Ovary (tissue), 7 donors: ENCODE measurements at regions not wholly inside any gene's neighbourhood (a gene's known extent, or its start where the extent isn't known, plus 50 kb on each side); places are given as distances from the start of the nearest gene placed in this dataset.

Source experiments
- DNase-seq, 5 donors: peaks; one replicate each; pipeline ENCODE4 v3.0.0-alpha.2; 2019 to 2020
- H3K27ac ChIP-seq, 2 donors: fragments of 200-600 bp; one replicate each; pipeline versions ENCODE4 v1.5.1 to v1.8.0; 2019 to 2022
- H3K27me3 ChIP-seq: fragments of 200-600 bp; one replicate; pipeline ENCODE4 v1.8.0; 2022
- H3K36me3 ChIP-seq: fragments of 200-600 bp; sonication (generic); one replicate; pipeline ENCODE4 v1.5.1; 2019
- H3K4me1 ChIP-seq: one replicate; pipeline ENCODE4 v1.8.1; 2013; ENCODE audit warnings: mild to moderate bottlenecking, moderate library complexity; ENCODE audit not compliant: insufficient read depth
- H3K4me3 ChIP-seq: fragments of 200-600 bp; sonication (generic); one replicate; pipeline ENCODE4 v1.5.1; 2017
- H3K9me3 ChIP-seq, 2 donors: fragments of 200-600 bp in 1 of 2; sonication (generic) in 1 of 2; one replicate each; pipeline versions ENCODE4 v1.5.1 to v1.8.1; 2013 to 2019; ENCODE audit warnings: mild to moderate bottlenecking in 1 of 2, moderate library complexity in 1 of 2
- CTCF ChIP-seq, 3 donors: fragments of 450-650 bp in 2 of 3; fragments of 200-600 bp in 1 of 3; IDR thresholded peaks; one replicate each; pipeline versions ENCODE4 v1.5.1 to v1.8.0; 2016 to 2022; ENCODE audit warnings: antibody characterized with exemption in 3 of 3, mild to moderate bottlenecking in 1 of 3
- EP300 ChIP-seq: sonication (generic); formaldehyde crosslinking; IDR thresholded peaks from one replicate; pipeline ENCODE4 v1.6.1; 2017; ENCODE audit warnings: antibody characterized with exemption
- POLR2A ChIP-seq: fragments of 450-650 bp; IDR thresholded peaks from one replicate; pipeline ENCODE4 v1.6.1; 2017; ENCODE audit warnings: antibody characterized with exemption, mild to moderate bottlenecking, moderate library complexity
- WGBS, 3 donors: extraction: QIAGEN DNeasy Blood & Tissue Kit in 1 of 3; methylation state at CpG; one replicate each; pipeline versions ENCODE4 v1.1.5 to v1.1.7; 2013 to 2017; 5-methylcytosine and 5-hydroxymethylcytosine counted together
- intact Hi-C, 4 donors: fragments of 100-400 bp; cut with DNase I; formaldehyde crosslinking; loops; one replicate each; pipeline versions ENCODE4 v1.11.0 to v1.15.1; 2022 to 2023
- donor health status: DM: no; HTN: no; CAD: no; lungs with moderate emphysema.
- donor health status: DM: no; HTN: no; CAD: no.
- donor health status: Bipolar disorder and iron deficiency.
- donor health status: DM: no; HTN: no; CAD: no.
- donor health status: DM: yes; HTN: yes; CAD: no.

GRCh38 chr16:64397945-64398508 lies 723.8 kb downstream of the CDH11 start:
- no peak for DNase-seq
- Histone ChIP-seq H3K36me3 (no peaks in the 10 kb centered on the region), H3K4me1 (no peaks in the 10 kb centered on the region), H3K4me3 (no peak overlapping the region), H3K27me3 (no peaks in the 10 kb centered on the region), H3K27ac (no peak overlapping the region), H3K9me3 (no peaks in the 10 kb centered on the region)
- TF ChIP-seq EP300, result no peak
- no peak for TF ChIP-seq CTCF (IDR thresholded peaks at IDR 0.05)
- TF ChIP-seq POLR2A, result no peak
- WGBS, 3 donors, result 42 to 51% (median 50%) methylated on average over 3 of the region's 3 CpGs
- intact Hi-C loops, result no loop called here

GRCh38 chr16:64397042-64397441 lies 724.8 kb downstream of the CDH11 start:
- Histone ChIP-seq H3K27me3 (no peaks in the 10 kb centered on the region), H3K9me3 (no peaks in the 10 kb centered on the region), H3K4me3 (no peak overlapping the region), H3K36me3 (no peaks in the 10 kb centered on the region), H3K27ac (no peak overlapping the region), H3K4me1 (no peaks in the 10 kb centered on the region)
- TF ChIP-seq CTCF (IDR thresholded peaks at IDR 0.05) (no peak), POLR2A (no peak), EP300 (no peak)
- 94 to 100% (median 96%) methylated on average over 3 of the region's 3 CpGs for WGBS, 3 donors
- intact Hi-C loops, result no loop called here
- DNase-seq, result no peak

- Histone ChIP-seq H3K27ac (no peak overlapping the region), H3K36me3 (no peaks in the 10 kb centered on the region), H3K27me3 (no peaks in the 10 kb centered on the region), H3K9me3 (no peaks in the 10 kb centered on the region), H3K4me3 (no peak overlapping the region), H3K4me1 (peaks cover 1% of the 10 kb centered on the region)
- WGBS, 3 donors, result 78 to 91% (median 88%) methylated on average over 1 of the region's 1 CpG
- TF ChIP-seq CTCF (IDR thresholded peaks at IDR 0.05) (no peak), POLR2A (no peak), EP300 (no peak)
- no peak for DNase-seq
- intact Hi-C loops, result no loop called here
These were observed 727.8 kb downstream of the CDH11 start for GRCh38 chr16:64394061-64394460.

GRCh38 chr16:64392456-64392855 lies 729.4 kb downstream of the CDH11 start:
- intact Hi-C loops, result no loop called here
- no peak overlapping the region for H3K4me3 ChIP-seq

More at GRCh38 chr16:64392456-64392855, 729.4 kb downstream of the CDH11 start:
- DNase-seq, result no peak
- TF ChIP-seq POLR2A (no peak), CTCF (IDR thresholded peaks at IDR 0.05) (no peak), EP300 (no peak)
- no peak overlapping the region for H3K27ac ChIP-seq
- WGBS, 3 donors, result 71 to 80% (median 78%) methylated on average over 1 of the region's 1 CpG
- no peaks in the 10 kb centered on the region for H3K9me3 ChIP-seq
- no peaks in the 10 kb centered on the region for H3K27me3 ChIP-seq
- H3K36me3 ChIP-seq, result no peaks in the 10 kb centered on the region
- H3K4me1 ChIP-seq, result peaks cover 1% of the 10 kb centered on the region
